Lower leg skin (tissue), 4 donors: ENCODE measurements at regions not wholly inside any gene's neighbourhood (a gene's known extent, or its start where the extent isn't known, plus 50 kb on each side); places are given as distances from the start of the nearest gene placed in this dataset.

Experiments used
- DNase-seq, 2 donors: peaks; one replicate each; pipeline ENCODE4 v3.0.0-alpha.2; 2019; ENCODE audit warnings: low spot score in 2 of 2
- H3K4me3 ChIP-seq: fragments of 200-600 bp; sonication (generic); 2 replicates; pipeline ENCODE4 v1.5.1; 2017; ENCODE audit warnings: mild to moderate bottlenecking, low read depth; ENCODE audit not compliant: poor library complexity, severe bottlenecking
- POLR2A ChIP-seq, 2 donors: fragments of 450-650 bp; IDR thresholded peaks; one replicate each; pipeline ENCODE4 v1.6.1; 2016 to 2017; ENCODE audit warnings: antibody characterized with exemption in 2 of 2, mild to moderate bottlenecking in 1 of 2, moderate library complexity in 1 of 2
- WGBS, 2 donors: methylation state at CpG; one replicate each; pipeline ENCODE4 v1.1.5; 2018; 5-methylcytosine and 5-hydroxymethylcytosine counted together
- intact Hi-C: fragments of 100-400 bp; cut with DNase I; formaldehyde crosslinking; loops from one replicate; pipeline ENCODE4 v1.15.0; 2023; ENCODE audit warnings: low total_unique reads
- TF ChIP-seq, protein P1 (sequence below), 3 donors: fragments of 450-650 bp; IDR thresholded peaks; one replicate each; pipeline ENCODE4 v1.5.1; 2016; ENCODE audit warnings: antibody characterized with exemption in 3 of 3, mild to moderate bottlenecking in 3 of 3, moderate library complexity in 2 of 3

DNA sequence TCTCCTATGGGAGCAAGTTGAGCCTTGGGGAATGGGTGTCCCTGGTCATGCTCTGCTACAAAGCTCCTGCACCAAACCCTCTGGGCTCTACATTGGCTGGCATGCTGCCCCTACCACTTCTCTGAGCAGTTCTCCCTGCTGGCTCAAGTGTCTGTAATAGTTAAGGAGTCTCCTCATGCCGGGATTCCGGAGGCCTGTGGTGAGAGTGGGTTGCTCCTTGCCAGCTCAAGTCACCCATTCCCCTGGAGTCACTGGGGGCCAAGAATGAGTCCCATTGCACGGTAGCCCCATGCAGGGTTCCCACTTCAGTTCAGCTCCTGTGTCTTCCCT lies 173.9 kb downstream of the PRDM13 start:
- intact Hi-C loops: no loop called here
- TF ChIP-seq, protein P1, sequence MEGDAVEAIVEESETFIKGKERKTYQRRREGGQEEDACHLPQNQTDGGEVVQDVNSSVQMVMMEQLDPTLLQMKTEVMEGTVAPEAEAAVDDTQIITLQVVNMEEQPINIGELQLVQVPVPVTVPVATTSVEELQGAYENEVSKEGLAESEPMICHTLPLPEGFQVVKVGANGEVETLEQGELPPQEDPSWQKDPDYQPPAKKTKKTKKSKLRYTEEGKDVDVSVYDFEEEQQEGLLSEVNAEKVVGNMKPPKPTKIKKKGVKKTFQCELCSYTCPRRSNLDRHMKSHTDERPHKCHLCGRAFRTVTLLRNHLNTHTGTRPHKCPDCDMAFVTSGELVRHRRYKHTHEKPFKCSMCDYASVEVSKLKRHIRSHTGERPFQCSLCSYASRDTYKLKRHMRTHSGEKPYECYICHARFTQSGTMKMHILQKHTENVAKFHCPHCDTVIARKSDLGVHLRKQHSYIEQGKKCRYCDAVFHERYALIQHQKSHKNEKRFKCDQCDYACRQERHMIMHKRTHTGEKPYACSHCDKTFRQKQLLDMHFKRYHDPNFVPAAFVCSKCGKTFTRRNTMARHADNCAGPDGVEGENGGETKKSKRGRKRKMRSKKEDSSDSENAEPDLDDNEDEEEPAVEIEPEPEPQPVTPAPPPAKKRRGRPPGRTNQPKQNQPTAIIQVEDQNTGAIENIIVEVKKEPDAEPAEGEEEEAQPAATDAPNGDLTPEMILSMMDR (IDR thresholded peaks at IDR 0.05): no peak
- TF ChIP-seq POLR2A (IDR thresholded peaks at IDR 0.05): no peak
- WGBS, 2 donors: 90 to 91% methylated on average over 3 of the region's 3 CpGs
- DNase-seq: no peak
- H3K4me3 ChIP-seq: no peak overlapping the region

DNA sequence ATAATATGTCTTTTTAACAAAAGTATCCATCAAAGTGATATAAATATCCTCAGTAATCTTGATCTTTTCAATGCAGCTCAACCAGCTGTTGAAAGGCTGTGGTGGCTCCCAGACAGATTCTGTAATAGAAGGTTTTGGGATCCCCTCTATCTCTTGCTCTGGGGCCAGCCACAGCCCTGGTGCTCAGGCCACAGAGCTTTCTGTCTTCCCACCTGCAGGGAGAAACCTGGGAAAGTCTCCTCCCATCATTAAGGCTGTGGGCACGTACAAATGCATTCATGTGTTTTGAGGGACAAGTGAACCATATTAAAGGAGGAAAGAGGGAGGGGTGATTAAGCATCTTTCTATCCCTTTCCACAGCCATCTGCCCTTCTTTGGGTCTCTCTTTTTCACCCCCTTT lies 183.1 kb downstream of the PRDM13 start:
- intact Hi-C loops: no loop called here
- DNase-seq: no peak

DNA sequence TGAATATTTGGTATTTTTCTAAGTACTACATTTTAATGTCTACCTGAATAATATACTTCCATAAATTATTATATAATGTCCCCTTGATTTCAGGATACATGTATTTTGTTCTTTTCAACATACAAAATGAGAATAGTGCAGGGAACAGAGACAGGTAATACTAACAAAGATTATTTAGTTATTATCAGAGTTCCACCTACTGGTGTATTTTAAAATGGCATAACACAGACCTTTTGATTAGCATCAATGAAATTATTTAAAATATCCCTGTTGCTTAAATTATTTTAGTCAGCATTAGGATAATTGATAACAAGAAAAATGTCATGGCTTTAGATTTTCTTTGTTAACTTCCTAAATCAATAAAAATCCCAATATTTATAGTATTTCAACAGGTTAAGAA lies 184.0 kb downstream of the PRDM13 start:
- TF ChIP-seq, protein P1 (IDR thresholded peaks at IDR 0.05): no peak
- no peak for TF ChIP-seq POLR2A (IDR thresholded peaks at IDR 0.05)
- intact Hi-C loops: no loop called here
- no peak for DNase-seq
- no peak overlapping the region for H3K4me3 ChIP-seq

More for the DNA sequence above, 183.1 kb downstream of the PRDM13 start:
- 15 to 22% methylated on average over 1 of the region's 1 CpG for WGBS, 2 donors
- no peak for TF ChIP-seq POLR2A (IDR thresholded peaks at IDR 0.05)
- TF ChIP-seq, protein P1 (IDR thresholded peaks at IDR 0.05): no peak
- H3K4me3 ChIP-seq: no peak overlapping the region

DNA sequence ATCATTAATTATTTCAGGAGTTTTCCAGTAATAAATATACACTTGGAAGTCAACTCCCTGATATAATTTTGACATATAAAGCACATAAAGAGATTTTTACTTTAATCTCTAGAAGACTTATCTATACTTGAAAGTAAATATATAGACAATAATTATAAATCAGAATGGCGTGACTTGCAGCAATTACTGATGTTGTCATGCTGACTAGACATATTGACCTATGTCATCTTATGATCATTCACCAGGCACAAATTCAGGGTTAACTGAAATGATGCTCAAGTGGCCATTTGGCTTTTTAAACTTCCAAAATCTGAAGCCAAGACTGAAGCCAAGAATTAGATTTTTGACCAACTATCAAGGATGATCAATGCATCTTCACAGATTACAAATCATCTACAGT lies 192.2 kb downstream of the MCHR2 start:
- intact Hi-C loops: no loop called here
- 86 to 87% methylated on average over 1 of the region's 1 CpG for WGBS, 2 donors
- no peak overlapping the region for H3K4me3 ChIP-seq
- TF ChIP-seq, protein P1 (IDR thresholded peaks at IDR 0.05): no peak
- no peak for TF ChIP-seq POLR2A (IDR thresholded peaks at IDR 0.05)
- no peak for DNase-seq

DNA sequence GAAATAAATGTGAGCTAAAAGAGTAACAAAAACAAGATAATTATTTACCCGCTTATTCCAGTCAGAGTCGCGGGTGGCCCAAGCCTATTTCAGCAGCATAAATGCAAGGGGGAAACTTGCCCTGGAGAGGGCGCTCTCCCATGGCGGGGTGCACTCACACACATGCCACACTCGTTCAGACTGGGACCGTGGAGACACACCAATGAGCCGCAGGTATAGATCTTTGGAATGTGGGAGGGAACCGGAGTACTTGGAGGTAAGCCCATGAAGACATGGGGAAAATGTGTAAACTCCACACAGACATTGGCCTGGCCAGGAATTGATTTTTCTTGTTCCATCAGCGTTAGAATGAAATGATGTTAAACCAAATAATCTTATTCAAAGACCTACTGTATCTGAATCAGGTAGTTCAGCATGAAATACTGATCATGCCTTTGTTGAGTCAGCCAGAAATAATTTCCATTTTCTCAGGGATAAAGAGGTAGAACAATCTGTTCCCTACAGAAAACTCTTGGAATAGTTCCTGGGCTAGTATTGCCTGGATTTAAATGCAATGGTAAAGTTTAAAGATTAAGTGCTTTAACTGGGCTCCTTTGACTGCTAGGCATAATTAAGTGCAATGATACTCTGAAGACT lies 191.5 kb downstream of the MCHR2 start:
- intact Hi-C loops: no loop called here
- no peak for DNase-seq
- no peak overlapping the region for H3K4me3 ChIP-seq
- TF ChIP-seq, protein P1 (IDR thresholded peaks at IDR 0.05): no peak
- TF ChIP-seq POLR2A (IDR thresholded peaks at IDR 0.05): no peak
- WGBS, 2 donors: 29 to 39% methylated on average over 10 of the region's 10 CpGs

DNA sequence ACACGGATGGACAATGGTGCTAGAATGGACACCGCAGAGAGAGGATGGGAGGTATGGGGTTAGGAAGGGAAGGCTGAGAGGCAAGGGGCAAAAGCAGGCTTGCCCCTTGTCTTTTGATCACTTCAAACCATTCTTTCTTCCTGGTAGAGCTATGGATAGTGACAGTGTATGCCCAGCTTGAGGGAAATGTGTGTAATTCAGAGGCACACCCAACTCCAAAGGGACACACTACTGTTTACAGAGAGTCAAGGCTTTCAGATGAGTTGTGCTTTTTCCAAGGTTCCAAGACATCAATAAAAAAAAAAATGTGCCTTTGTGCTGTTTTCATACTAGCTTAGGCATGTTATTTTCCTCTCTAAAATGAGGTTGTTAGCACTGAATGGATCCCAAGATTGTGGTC lies 185.0 kb downstream of the MCHR2 start:
- intact Hi-C loops: no loop called here
- DNase-seq: no peak
- no peak overlapping the region for H3K4me3 ChIP-seq
- TF ChIP-seq POLR2A (IDR thresholded peaks at IDR 0.05): no peak
- TF ChIP-seq, protein P1 (IDR thresholded peaks at IDR 0.05): no peak
- WGBS, 2 donors: 80 to 91% methylated on average over 2 of the region's 2 CpGs
